GM12878 (cell line): ENCODE measurements at regions not wholly inside any gene's neighbourhood (a gene's known extent, or its start where the extent isn't known, plus 50 kb on each side); places are given as distances from the start of the nearest gene placed in this dataset.

Experiments used
- ATAC-seq: fragments of 200-7000 bp; cut with Tn5 transposase; 3 replicates; pipeline ENCODE4 v1.9.1; 2020; ENCODE audit warnings: mild to moderate bottlenecking, moderate library complexity
- BruUV-seq: library from RNA; stranded (reverse); fragments of 400-500 nt; replicated peaks from 2 replicates; lab custom pipeline; 2021; lab: Mats Ljungman, UMichigan
- CTCF ChIA-PET: fragments of 300-600 bp; sonication (Branson Sonifier 250); formaldehyde crosslinking; extraction: SDS; loops from one replicate; lab custom pipeline; 2021; ENCODE audit warnings: inconsistent platforms; lab: Yijun Ruan, JAX
- POLR2A ChIA-PET: fragments of 350-600 bp; formaldehyde crosslinking; extraction: SDS; loops from one replicate; lab custom pipeline; 2021; ENCODE audit warnings: inconsistent platforms; lab: Charles Lee
- RAD21 ChIA-PET: fragments of 300-600 bp; sonication (Branson Sonifier 250); formaldehyde crosslinking; loops from one replicate; lab custom pipeline; 2023; ENCODE audit warnings: antibody characterized with exemption; ENCODE audit not compliant: unreplicated experiment; lab: Charles Lee
- SMC1A ChIA-PET: fragments of 300-600 bp; sonication (Branson Sonifier 250); formaldehyde crosslinking; loops from one replicate; lab custom pipeline; 2023; ENCODE audit not compliant: unreplicated experiment, uncharacterized antibody; lab: Charles Lee
- DNase-seq: peaks from one replicate; pipeline ENCODE4 v3.0.0-alpha.2; 2011; ENCODE audit warnings: low read depth, low spot score
- FAIRE-seq: peaks from 3 replicates; lab custom pipeline; 2011; peaks lifted over from hg19 to GRCh38; lab: Jason Lieb, UNC
- H2AFZ ChIP-seq: 2 replicates; pipeline ENCODE4 v1.6.0; 2011; ENCODE audit warnings: low read depth, low read length, control low read depth; ENCODE audit not compliant: control insufficient read depth
- H3K27ac ChIP-seq: 2 replicates; pipeline ENCODE4 v1.5.1; 2011; ENCODE audit warnings: control low read depth; ENCODE audit not compliant: control insufficient read depth, insufficient read depth
- H3K27me3 ChIP-seq, 2 experiments: replicated peaks in 1 of 2; 2 replicates each; pipeline versions ENCODE4 v1.6.0 to v1.6.1; 2011; ENCODE audit warnings: low read length in 1 of 2; ENCODE audit not compliant: control insufficient read depth in 2 of 2, insufficient read depth in 2 of 2
- H3K36me3 ChIP-seq, 2 experiments: 2 replicates each; pipeline ENCODE4 v1.5.1; 2011; ENCODE audit warnings: low read length in 1 of 2; ENCODE audit not compliant: control insufficient read depth in 2 of 2, insufficient read depth in 2 of 2
- H3K4me1 ChIP-seq: 2 replicates; pipeline ENCODE4 v1.6.1; 2011; ENCODE audit warnings: mild to moderate bottlenecking, low read length, moderate library complexity, mixed read lengths; ENCODE audit not compliant: control insufficient read depth, insufficient read depth
- H3K4me2 ChIP-seq: 2 replicates; pipeline ENCODE4 v1.6.0; 2011; ENCODE audit warnings: control low read depth; ENCODE audit not compliant: control insufficient read depth, insufficient read depth
- H3K4me3 ChIP-seq: fragments of 200-600 bp; sonication (generic); 2 replicates; pipeline ENCODE4 v1.5.1; 2016
- H3K79me2 ChIP-seq: 2 replicates; pipeline ENCODE4 v1.6.0; 2011; ENCODE audit warnings: low read length; ENCODE audit not compliant: control insufficient read depth, insufficient read depth
- H3K9ac ChIP-seq: 2 replicates; pipeline ENCODE4 v1.8.0; 2011; ENCODE audit warnings: low read length, control low read depth, mixed read lengths; ENCODE audit not compliant: control insufficient read depth, insufficient read depth
- H3K9me3 ChIP-seq: replicated peaks from 3 replicates; pipeline ENCODE4 v1.5.1; 2011; ENCODE audit warnings: mild to moderate bottlenecking, low read length; ENCODE audit not compliant: control insufficient read depth, insufficient read depth
- H4K20me1 ChIP-seq: 2 replicates; pipeline ENCODE4 v1.6.0; 2011; ENCODE audit not compliant: control insufficient read depth, insufficient read depth
- BMI1 ChIP-seq: fragments of 450-650 bp; IDR thresholded peaks from 2 replicates; pipeline ENCODE4 v1.6.1; 2016; ENCODE audit warnings: mild to moderate bottlenecking, moderate library complexity, borderline replicate concordance
- CHD4 ChIP-seq: fragments of 200-600 bp; sonication (generic); IDR thresholded peaks from 2 replicates; pipeline ENCODE4 v1.6.1; 2016; ENCODE audit warnings: mild to moderate bottlenecking
- HDAC6 ChIP-seq: fragments of 200-600 bp; sonication (generic); IDR thresholded peaks from one replicate; pipeline ENCODE4 v1.8.0; 2017; ENCODE audit warnings: antibody characterized with exemption; ENCODE audit not compliant: unreplicated experiment
- IKZF1 ChIP-seq: fragments of 450-650 bp; conservative IDR thresholded peaks from 2 replicates; pipeline ENCODE4 v1.6.1; 2017; ENCODE audit warnings: antibody characterized with exemption, mild to moderate bottlenecking
- KDM1A ChIP-seq: fragments of 200-600 bp; sonication (generic); IDR thresholded peaks from 2 replicates; pipeline ENCODE4 v1.6.1; 2016; ENCODE audit warnings: borderline replicate concordance
- PML ChIP-seq: IDR thresholded peaks from 2 replicates; pipeline ENCODE4 v1.6.1; 2012; ENCODE audit warnings: low read length, inconsistent platforms
- POLR2AphosphoS2 ChIP-seq: IDR thresholded peaks from 2 replicates; pipeline ENCODE4 v1.6.1; 2011; ENCODE audit warnings: low read depth, mild to moderate bottlenecking, low read length, improper control_type of control experiment, moderate library complexity
- RAD21 ChIP-seq: IDR thresholded peaks from 2 replicates; pipeline ENCODE4 v1.6.1; 2011; ENCODE audit warnings: mild to moderate bottlenecking, low read depth, low read length, moderate library complexity; ENCODE audit not compliant: insufficient read depth
- RCOR1 ChIP-seq: conservative IDR thresholded peaks from 2 replicates; pipeline ENCODE4 v1.6.1; 2012; ENCODE audit warnings: low read depth, low read length, improper control_type of control experiment
- SP1 ChIP-seq: IDR thresholded peaks from one replicate; pipeline ENCODE4 v1.6.1; 2011; ENCODE audit warnings: low read depth, low read length
- SREBF2 ChIP-seq: IDR thresholded peaks from 2 replicates; pipeline ENCODE4 v1.6.1; 2012; ENCODE audit warnings: mild to moderate bottlenecking, low read length
- SUPT20H ChIP-seq: IDR thresholded peaks from 2 replicates; pipeline ENCODE4 v1.6.1; 2011; ENCODE audit warnings: low read depth, mild to moderate bottlenecking, low read length, moderate library complexity, borderline replicate concordance; ENCODE audit not compliant: control insufficient read depth
- ZNF217 ChIP-seq: fragments of 450-650 bp; IDR thresholded peaks from 2 replicates; pipeline ENCODE4 v1.6.1; 2017; ENCODE audit warnings: antibody characterized with exemption, mild to moderate bottlenecking
- WGBS: methylation state at CpG from one replicate; pipeline ENCODE4 v1.1.6; 2016; ENCODE audit warnings: low lambda C conversion rate; ENCODE audit not compliant: insufficient replicate concordance, insufficient coverage; ENCODE audit errors: missing lambda C conversion rate; 5-methylcytosine and 5-hydroxymethylcytosine counted together
- in situ Hi-C: fragments of 300-500 bp; cut with MboI; formaldehyde crosslinking; loops from 9 replicates; pipeline ENCODE4 v1.14.3; 2018; ENCODE audit warnings: mixed read lengths
- intact Hi-C: fragments of 100-400 bp; cut with micrococcal nuclease; formaldehyde crosslinking; loops from one replicate; pipeline ENCODE4 v1.14.2; 2022; ENCODE audit not compliant: unreplicated experiment
- TF ChIP-seq, protein P1 (sequence below), 3 experiments: IDR thresholded peaks in 2 of 3; conservative IDR thresholded peaks in 1 of 3; 2 replicates each; pipeline ENCODE4 v1.5.1; 2011; ENCODE audit warnings: low read depth in 3 of 3, low read length in 3 of 3, mild to moderate bottlenecking in 3 of 3, control low read depth in 2 of 3, moderate library complexity in 2 of 3, inconsistent platforms in 1 of 3, mixed read lengths in 1 of 3; ENCODE audit not compliant: control insufficient read depth in 2 of 3, insufficient read depth in 1 of 3; ENCODE audit errors: extremely low read depth in 1 of 3
- TF ChIP-seq, protein P2 (sequence below): IDR thresholded peaks from 2 replicates; pipeline ENCODE4 v1.6.1; 2012; ENCODE audit warnings: low read length, inconsistent platforms

DNA sequence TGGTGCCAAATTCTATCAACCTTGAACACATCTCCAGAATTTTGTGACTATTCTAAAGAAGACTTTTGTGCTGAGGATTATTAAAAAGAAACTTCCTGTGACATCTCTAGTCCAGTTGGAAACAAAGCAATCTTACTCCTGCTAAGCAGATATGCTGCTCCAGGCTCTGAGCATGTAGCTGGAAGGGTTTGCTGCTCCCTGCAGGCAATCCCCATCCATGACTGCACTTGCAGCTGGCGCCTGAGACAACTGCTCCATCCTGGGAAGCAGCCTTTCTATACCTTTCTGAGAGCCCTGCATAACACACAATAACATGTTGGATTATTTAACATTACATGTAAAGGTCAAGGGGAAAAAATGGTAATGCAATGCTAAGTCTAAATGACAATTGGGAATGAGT is 105.1 kb downstream of the NDUFA12 start:
- in situ Hi-C loops, result no loop called here
- ChIA-PET POLR2A (no interaction called here), RAD21 (interaction anchor here (0.5 kb wide), 1 partner anchor 266 kb away, joined by 3 read pairs; no protein-coding TSS in a partner anchor), SMC1A (no interaction called here), CTCF (no interaction called here)
- Histone ChIP-seq H4K20me1 (no peaks in the 10 kb centered on the region), H3K27me3 (no peaks in the 10 kb centered on the region), H3K4me2 (no peak overlapping the region), H3K4me3 (no peak overlapping the region), H3K9me3 (no peaks in the 10 kb centered on the region), H2AFZ (no peak overlapping the region), H3K27ac (no peak overlapping the region), H3K79me2 (no peaks in the 10 kb centered on the region), H3K4me1 (no peaks in the 10 kb centered on the region), H3K36me3 (no peaks in the 10 kb centered on the region), H3K9ac (no peak overlapping the region)
- DNase-seq (no peak), FAIRE-seq (peak; percentile 7), ATAC-seq (no peak)
- 0% methylated on average over 1 of the region's 1 CpG for WGBS
- intact Hi-C loops, result no loop called here
- no TSS peak for BruUV-seq
- peak; percentile 38; the same call in 1 of the 2 replicates for TF ChIP-seq RAD21
- TF ChIP-seq HDAC6, result no peak
- TF ChIP-seq, protein P1, sequence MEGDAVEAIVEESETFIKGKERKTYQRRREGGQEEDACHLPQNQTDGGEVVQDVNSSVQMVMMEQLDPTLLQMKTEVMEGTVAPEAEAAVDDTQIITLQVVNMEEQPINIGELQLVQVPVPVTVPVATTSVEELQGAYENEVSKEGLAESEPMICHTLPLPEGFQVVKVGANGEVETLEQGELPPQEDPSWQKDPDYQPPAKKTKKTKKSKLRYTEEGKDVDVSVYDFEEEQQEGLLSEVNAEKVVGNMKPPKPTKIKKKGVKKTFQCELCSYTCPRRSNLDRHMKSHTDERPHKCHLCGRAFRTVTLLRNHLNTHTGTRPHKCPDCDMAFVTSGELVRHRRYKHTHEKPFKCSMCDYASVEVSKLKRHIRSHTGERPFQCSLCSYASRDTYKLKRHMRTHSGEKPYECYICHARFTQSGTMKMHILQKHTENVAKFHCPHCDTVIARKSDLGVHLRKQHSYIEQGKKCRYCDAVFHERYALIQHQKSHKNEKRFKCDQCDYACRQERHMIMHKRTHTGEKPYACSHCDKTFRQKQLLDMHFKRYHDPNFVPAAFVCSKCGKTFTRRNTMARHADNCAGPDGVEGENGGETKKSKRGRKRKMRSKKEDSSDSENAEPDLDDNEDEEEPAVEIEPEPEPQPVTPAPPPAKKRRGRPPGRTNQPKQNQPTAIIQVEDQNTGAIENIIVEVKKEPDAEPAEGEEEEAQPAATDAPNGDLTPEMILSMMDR (IDR thresholded peaks at IDR 0.05 in 2 of 3, conservative IDR thresholded peaks at IDR 0.05 in 1 of 3; ENCODE audit: control insufficient read depth in 2 of 3, extremely low read depth in 1 of 3, insufficient read depth in 1 of 3, low read depth in 3 of 3, low read length in 3 of 3), result peak in 1 of 3 experiments; percentile 39; a peak in 2 of 6 replicates

DNA sequence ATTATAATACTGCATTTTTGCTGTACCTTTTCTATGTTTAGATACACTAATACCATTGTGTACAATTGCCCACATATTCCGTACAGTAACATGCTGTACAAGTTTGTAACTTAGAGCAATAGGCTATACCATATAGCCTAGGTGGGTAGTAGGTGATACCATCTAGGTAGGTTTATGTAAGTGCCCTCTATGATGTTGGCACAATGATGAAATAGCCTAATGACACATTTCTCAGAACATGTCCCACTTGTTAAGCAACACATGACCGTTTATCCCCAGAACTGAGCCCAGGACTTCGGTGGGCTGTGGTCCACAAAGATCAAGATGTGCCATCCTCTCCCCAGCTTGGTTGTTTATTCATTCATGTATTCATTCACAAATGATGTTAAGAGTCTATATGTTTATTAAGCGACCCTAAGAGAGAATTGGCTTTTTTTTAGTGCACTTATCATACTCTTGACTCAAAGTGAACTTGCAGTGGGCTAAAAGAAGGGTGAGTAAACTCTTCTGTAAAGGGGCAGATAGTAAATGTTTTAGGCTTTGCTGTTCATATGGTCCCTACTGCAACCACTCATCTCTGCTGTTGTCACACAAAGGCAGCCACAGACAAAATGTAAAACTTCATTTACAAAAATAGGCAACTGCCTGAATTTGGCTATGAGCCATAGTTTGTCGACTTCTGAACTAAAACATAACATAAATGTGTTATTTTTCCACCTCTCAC is 110.8 kb downstream of the NDUFA12 start:
- ChIA-PET POLR2A (no interaction called here), SMC1A (interaction anchor here (1.6 kb wide), 1 partner anchor 17 kb away, joined by 6 read pairs; no protein-coding TSS in a partner anchor), RAD21 (interaction anchor here (1.7 kb wide), 1 partner anchor 18 kb away, joined by 5 read pairs; no protein-coding TSS in a partner anchor), CTCF (no interaction called here)
- ATAC-seq, result no peak
- intact Hi-C loops, result no loop called here
- Histone ChIP-seq H3K36me3 (no peaks in the 10 kb centered on the region), H3K27ac (no peak overlapping the region), H3K79me2 (no peaks in the 10 kb centered on the region), H3K9me3 (no peaks in the 10 kb centered on the region), H2AFZ (no peak overlapping the region), H4K20me1 (no peaks in the 10 kb centered on the region), H3K4me1 (no peaks in the 10 kb centered on the region), H3K9ac (no peak overlapping the region), H3K4me2 (no peak overlapping the region), H3K27me3 (no peaks in the 10 kb centered on the region), H3K4me3 (no peak overlapping the region)
- no TSS peak for BruUV-seq
- no peak for FAIRE-seq
- in situ Hi-C loops, result no loop called here
- DNase-seq, result no peak
- WGBS, result 18% methylated on average over 5 of the region's 5 CpGs
- TF ChIP-seq PML, result no peak
- no peak for TF ChIP-seq SUPT20H
- TF ChIP-seq POLR2AphosphoS2, result no peak
- TF ChIP-seq RCOR1, result no peak
- TF ChIP-seq, protein P2, sequence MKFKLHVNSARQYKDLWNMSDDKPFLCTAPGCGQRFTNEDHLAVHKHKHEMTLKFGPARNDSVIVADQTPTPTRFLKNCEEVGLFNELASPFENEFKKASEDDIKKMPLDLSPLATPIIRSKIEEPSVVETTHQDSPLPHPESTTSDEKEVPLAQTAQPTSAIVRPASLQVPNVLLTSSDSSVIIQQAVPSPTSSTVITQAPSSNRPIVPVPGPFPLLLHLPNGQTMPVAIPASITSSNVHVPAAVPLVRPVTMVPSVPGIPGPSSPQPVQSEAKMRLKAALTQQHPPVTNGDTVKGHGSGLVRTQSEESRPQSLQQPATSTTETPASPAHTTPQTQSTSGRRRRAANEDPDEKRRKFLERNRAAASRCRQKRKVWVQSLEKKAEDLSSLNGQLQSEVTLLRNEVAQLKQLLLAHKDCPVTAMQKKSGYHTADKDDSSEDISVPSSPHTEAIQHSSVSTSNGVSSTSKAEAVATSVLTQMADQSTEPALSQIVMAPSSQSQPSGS, result no peak
- TF ChIP-seq SREBF2, result no peak
- TF ChIP-seq BMI1, result no peak
- TF ChIP-seq ZNF217, result no peak
- TF ChIP-seq CHD4, result no peak
- no peak for TF ChIP-seq KDM1A
- no peak for TF ChIP-seq IKZF1
- TF ChIP-seq SP1, result no peak
